ENCODE measurements at regions not wholly inside any gene's neighbourhood (a gene's known extent, or its start where the extent isn't known, plus 50 kb on each side); places are given as distances from the start of the nearest gene placed in this dataset.

GRCh38 chr4:15130441-15130840 lies 128.2 kb downstream of the CPEB2 start:
- TF ChIP-seq CTCF (IDR thresholded peaks at IDR 0.05; ENCODE audit: low read depth, low read length, poor library complexity, severe bottlenecking) (no peak), EZH2phosphoT487 (IDR thresholded peaks at IDR 0.05; ENCODE audit: borderline replicate concordance, low read length) (no peak)

All from DOHH2 (cell line).